H1 (cell line): ENCODE measurements at regions not wholly inside any gene's neighbourhood (a gene's known extent, or its start where the extent isn't known, plus 50 kb on each side); places are given as distances from the start of the nearest gene placed in this dataset.
"Not testable (repeated sequence)": the region's sequence is repeated elsewhere in the genome, so short reads cannot be mapped to it uniquely, and the experiment has no call there.

Source experiments
- CTCF ChIA-PET: fragments of 300-600 bp; sonication (Branson Sonifier 250); formaldehyde crosslinking; loops from one replicate; lab custom pipeline; 2021; ENCODE audit not compliant: partially characterized antibody; lab: Charles Lee
- POLR2A ChIA-PET: fragments of 300-600 bp; sonication (Branson Sonifier 250); formaldehyde crosslinking; loops from one replicate; lab custom pipeline; 2021; ENCODE audit warnings: inconsistent platforms; ENCODE audit not compliant: partially characterized antibody; lab: Charles Lee
- DNase-seq, 2 experiments: peaks; one replicate each; pipeline versions ENCODE4 v3.0.0 to v3.0.0-alpha.2; 2010 to 2022; ENCODE audit warnings: low spot score in 2 of 2, low read depth in 1 of 2, mixed read lengths in 1 of 2
- FAIRE-seq: peaks from 2 replicates; lab custom pipeline; 2011; peaks lifted over from hg19 to GRCh38; lab: Jason Lieb, UNC
- H2AFZ ChIP-seq: 2 replicates; pipeline ENCODE4 v1.8.1; 2012; ENCODE audit warnings: low read length, inconsistent platforms
- H2AK5ac ChIP-seq: 2 replicates; pipeline ENCODE4 v1.6.1; 2013; ENCODE audit warnings: low read depth, low read length
- H2BK120ac ChIP-seq: replicated peaks from 2 replicates; pipeline ENCODE3; 2013; ENCODE audit warnings: low read depth, low read length, inconsistent platforms
- H2BK12ac ChIP-seq: 2 replicates; pipeline ENCODE4 v1.6.1; 2013; ENCODE audit warnings: low read depth, low read length
- H2BK15ac ChIP-seq: 2 replicates; pipeline ENCODE4 v1.6.1; 2013; ENCODE audit warnings: low read length
- H2BK20ac ChIP-seq: 2 replicates; pipeline ENCODE4 v1.6.1; 2013; ENCODE audit warnings: low read length
- H2BK5ac ChIP-seq: 2 replicates; pipeline ENCODE4 v1.6.1; 2013; ENCODE audit warnings: low read depth, low read length
- H3K14ac ChIP-seq: 2 replicates; pipeline ENCODE4 v1.6.1; 2013; ENCODE audit warnings: inconsistent platforms; ENCODE audit not compliant: insufficient read length
- H3K18ac ChIP-seq: 2 replicates; pipeline ENCODE4 v1.6.1; 2013; ENCODE audit warnings: low read length; ENCODE audit errors: extremely low read depth
- H3K23ac ChIP-seq: 2 replicates; pipeline ENCODE4 v1.6.1; 2013; ENCODE audit warnings: inconsistent platforms; ENCODE audit not compliant: insufficient read length
- H3K23me2 ChIP-seq: 2 replicates; pipeline ENCODE4 v1.6.1; 2013; ENCODE audit warnings: low read depth, low read length
- H3K27ac ChIP-seq: 2 replicates; pipeline ENCODE4 v1.6.1; 2011; ENCODE audit warnings: low read depth, low read length, inconsistent platforms
- H3K27me3 ChIP-seq, 4 experiments: replicated peaks in 1 of 4; 1 replicate in 1 of 4; 2 replicates in 3 of 4; pipeline versions ENCODE4 v1.6.1 to v1.8.1; 2011 to 2013; ENCODE audit warnings: low read length in 3 of 4, mild to moderate bottlenecking in 3 of 4, inconsistent platforms in 2 of 4, mixed read lengths in 2 of 4, moderate library complexity in 1 of 4; ENCODE audit not compliant: control insufficient read depth in 3 of 4, insufficient read depth in 3 of 4; ENCODE audit errors: extremely low read depth in 1 of 4
- H3K36me3 ChIP-seq, 4 experiments: 2 replicates each; pipeline versions ENCODE4 v1.6.1 to v1.8.1; 2011 to 2013; ENCODE audit warnings: mild to moderate bottlenecking in 4 of 4, low read length in 3 of 4, moderate library complexity in 2 of 4, control low read depth in 1 of 4, inconsistent platforms in 1 of 4; ENCODE audit not compliant: insufficient read depth in 4 of 4, control insufficient read depth in 2 of 4
- H3K4ac ChIP-seq: replicated peaks from 2 replicates; pipeline ENCODE3; 2013; ENCODE audit warnings: low read length, low read depth, mixed read lengths, inconsistent platforms; ENCODE audit not compliant: insufficient read length
- H3K4me1 ChIP-seq, 4 experiments: replicated peaks in 1 of 4; 1 replicate in 1 of 4; 2 replicates in 3 of 4; pipeline versions ENCODE4 v1.6.1 to v1.8.1; 2011 to 2013; ENCODE audit warnings: low read length in 3 of 4, inconsistent platforms in 2 of 4, mixed read lengths in 1 of 4; ENCODE audit not compliant: insufficient read depth in 4 of 4, control insufficient read depth in 3 of 4
- H3K4me2 ChIP-seq, 2 experiments: 2 replicates each; pipeline versions ENCODE4 v1.6.1 to v1.8.1; 2011 to 2013; ENCODE audit warnings: low read depth in 2 of 2, low read length in 2 of 2, control low read depth in 1 of 2, inconsistent platforms in 1 of 2, mild to moderate bottlenecking in 1 of 2; ENCODE audit not compliant: insufficient read depth in 1 of 2
- H3K4me3 ChIP-seq, 4 experiments: fragments of 200-600, 300-600 bp in 1 of 4; sonication (generic), shearing (Covaris generic), sonication (Bioruptor Twin) in 1 of 4; 2 replicates each; pipeline versions ENCODE4 v1.5.1 to v1.8.1; 2011 to 2016; ENCODE audit warnings: low read length in 4 of 4, low read depth in 3 of 4, control low read depth in 2 of 4, inconsistent platforms in 2 of 4, mild to moderate bottlenecking in 2 of 4, mixed read lengths in 1 of 4, moderate library complexity in 1 of 4; ENCODE audit not compliant: insufficient read depth in 2 of 4; ENCODE audit errors: extremely low read depth in 1 of 4
- H3K56ac ChIP-seq: replicated peaks from 2 replicates; pipeline ENCODE3; 2013; ENCODE audit warnings: low read depth, mild to moderate bottlenecking, mixed read lengths, low read length, inconsistent platforms; ENCODE audit not compliant: insufficient read length
- H3K79me1 ChIP-seq: 2 replicates; pipeline ENCODE4 v1.6.1; 2013; ENCODE audit warnings: low read depth, low read length, control low read depth
- H3K79me2 ChIP-seq, 2 experiments: 2 replicates each; pipeline versions ENCODE4 v1.6.1 to v1.8.1; 2012 to 2013; ENCODE audit warnings: low read length in 2 of 2, mild to moderate bottlenecking in 2 of 2, inconsistent platforms in 1 of 2; ENCODE audit not compliant: insufficient read depth in 2 of 2, control insufficient read depth in 1 of 2
- H3K9ac ChIP-seq, 4 experiments: replicated peaks in 1 of 4; 1 replicate in 1 of 4; 2 replicates in 3 of 4; pipeline versions ENCODE4 v1.6.1 to v1.8.1; 2011 to 2013; ENCODE audit warnings: low read depth in 3 of 4, low read length in 3 of 4, control low read depth in 2 of 4, mild to moderate bottlenecking in 2 of 4, moderate library complexity in 2 of 4, inconsistent platforms in 1 of 4; ENCODE audit errors: extremely low read depth in 1 of 4
- H3K9me3 ChIP-seq, 2 experiments: 2 replicates each; pipeline versions ENCODE4 v1.6.1 to v1.8.1; 2012 to 2013; ENCODE audit warnings: mild to moderate bottlenecking in 2 of 2, moderate library complexity in 2 of 2, control low read depth in 1 of 2, inconsistent platforms in 1 of 2, low read depth in 1 of 2, low read length in 1 of 2, mixed read lengths in 1 of 2; ENCODE audit not compliant: insufficient read depth in 2 of 2
- H4K20me1 ChIP-seq, 2 experiments: replicated peaks in 1 of 2; 2 replicates each; pipeline versions ENCODE3 to v1.8.1; 2011 to 2013; ENCODE audit warnings: inconsistent platforms in 2 of 2, low read length in 2 of 2, mild to moderate bottlenecking in 1 of 2; ENCODE audit not compliant: insufficient read depth in 2 of 2, control insufficient read depth in 1 of 2
- H4K5ac ChIP-seq: 2 replicates; pipeline ENCODE4 v1.6.1; 2013; ENCODE audit warnings: low read length, low read depth, mixed read lengths, inconsistent platforms; ENCODE audit not compliant: insufficient read length
- H4K8ac ChIP-seq: 2 replicates; pipeline ENCODE4 v1.8.0; 2013; ENCODE audit warnings: mild to moderate bottlenecking, moderate library complexity, low read length, inconsistent platforms; ENCODE audit not compliant: insufficient read depth; ENCODE audit errors: extremely low read depth
- H4K91ac ChIP-seq: replicated peaks from 2 replicates; pipeline ENCODE3; 2013; ENCODE audit warnings: low read length, mixed read lengths, inconsistent platforms; ENCODE audit not compliant: insufficient read length
- WGBS, 2 experiments: shearing (Covaris generic) in 1 of 2; methylation state at CpG; one replicate each; pipeline versions ENCODE4 v1.1.6 to v1.1.7; 2013 to 2015; ENCODE audit warnings: low lambda C conversion rate in 2 of 2, mixed read lengths in 2 of 2, inconsistent platforms in 1 of 2, low coverage in 1 of 2, missing lambda C conversion rate in 1 of 2; ENCODE audit not compliant: insufficient replicate concordance in 2 of 2, insufficient coverage in 1 of 2, insufficient read length in 1 of 2; ENCODE audit errors: extremely low coverage in 1 of 2, missing lambda C conversion rate in 1 of 2; 5-methylcytosine and 5-hydroxymethylcytosine counted together

DNA sequence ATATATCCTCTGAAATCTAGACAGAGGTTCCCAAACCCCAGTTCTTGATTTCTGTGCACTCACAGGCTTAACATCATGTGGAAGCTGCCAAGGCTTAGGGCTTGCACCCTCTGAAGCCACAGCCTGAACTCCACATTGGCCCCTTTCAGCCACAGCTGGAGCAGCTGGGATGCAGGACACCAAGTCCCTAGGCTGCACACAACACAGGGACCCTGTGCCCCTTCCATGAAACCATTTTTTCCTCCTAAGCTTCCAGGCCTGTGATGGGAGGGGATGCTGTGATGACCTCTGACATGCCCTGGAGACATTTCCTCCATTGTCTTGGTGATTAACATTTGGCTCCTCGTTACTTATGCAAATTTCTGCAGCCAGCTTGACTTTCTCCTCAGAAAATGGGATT is 127.8 kb downstream of the SUCLA2 start:
- H2BK20ac ChIP-seq, H3K79me1 ChIP-seq, H3K14ac ChIP-seq, H3K9ac ChIP-seq, H2AK5ac ChIP-seq, H3K4me3 ChIP-seq, H4K20me1 ChIP-seq, H2AFZ ChIP-seq, H4K91ac ChIP-seq, H2BK5ac ChIP-seq, DNase-seq, H3K4me1 ChIP-seq, H3K23me2 ChIP-seq, H4K8ac ChIP-seq, FAIRE-seq, H3K27me3 ChIP-seq, H3K56ac ChIP-seq, H3K4ac ChIP-seq, H3K79me2 ChIP-seq, H2BK12ac ChIP-seq, H2BK120ac ChIP-seq, H3K36me3 ChIP-seq, H3K4me2 ChIP-seq, H2BK15ac ChIP-seq, H4K5ac ChIP-seq, H3K27ac ChIP-seq, H3K18ac ChIP-seq, POLR2A ChIA-PET, H3K23ac ChIP-seq: not testable (repeated sequence)
- H3K9me3 ChIP-seq: peaks cover 16 to 18% of the 10 kb centered on the region in 2 experiments
- CTCF ChIA-PET: interaction anchor here (0.7 to 0.8 kb wide), 2 partner anchors 75 to 749 kb away, joined by 3 read pairs; no protein-coding TSS in a partner anchor
- 100% methylated on average over 1 of the region's 1 CpG; no CpG with 5 or more reads in 1 of the 2 experiments for WGBS, 2 experiments
